HL-60 (cell line): ENCODE measurements at regions not wholly inside any gene's neighbourhood (a gene's known extent, or its start where the extent isn't known, plus 50 kb on each side); places are given as distances from the start of the nearest gene placed in this dataset.

Source experiments
- DNase-seq, 2 experiments: peaks; one replicate each; pipeline ENCODE4 v3.0.0-alpha.2; 2010 to 2020; ENCODE audit warnings: low read depth in 1 of 2, low spot score in 1 of 2
- H3K27ac ChIP-seq: fragments of 250-450 bp; sonication (Bioruptor Pico); replicated peaks from 2 replicates; pipeline ENCODE4 v1.5.1; 2020; ENCODE audit warnings: mild to moderate bottlenecking, moderate library complexity
- H3K27me3 ChIP-seq: fragments of 250-450 bp; sonication (Bioruptor Pico); 2 replicates; pipeline ENCODE4 v1.5.1; 2021; ENCODE audit warnings: mild to moderate bottlenecking, moderate library complexity; ENCODE audit not compliant: insufficient read depth, poor library complexity, severe bottlenecking
- H3K4me3 ChIP-seq: replicated peaks from 2 replicates; pipeline ENCODE4 v1.5.1; 2011; ENCODE audit warnings: mild to moderate bottlenecking, control low read depth, low read length; ENCODE audit not compliant: insufficient read depth
- GABPA ChIP-seq: IDR thresholded peaks from 2 replicates; pipeline ENCODE4 v1.6.1; 2012; ENCODE audit warnings: low read depth
- POLR2AphosphoS5 ChIP-seq: IDR thresholded peaks from 2 replicates; pipeline ENCODE4 v1.6.1; 2012; ENCODE audit warnings: low read depth
- SPI1 ChIP-seq: IDR thresholded peaks from 2 replicates; pipeline ENCODE4 v1.6.1; 2012; ENCODE audit warnings: low read depth, mild to moderate bottlenecking, borderline replicate concordance
- TF ChIP-seq, protein P1 (sequence below): IDR thresholded peaks from 2 replicates; pipeline ENCODE4 v1.6.1; 2012; ENCODE audit warnings: low read depth; ENCODE audit not compliant: insufficient replicate concordance
- TF ChIP-seq, protein P2 (sequence below): IDR thresholded peaks from one replicate; pipeline ENCODE4 v1.5.1; 2011; ENCODE audit warnings: low read length, control low read depth, inconsistent platforms; ENCODE audit not compliant: insufficient read depth

DNA sequence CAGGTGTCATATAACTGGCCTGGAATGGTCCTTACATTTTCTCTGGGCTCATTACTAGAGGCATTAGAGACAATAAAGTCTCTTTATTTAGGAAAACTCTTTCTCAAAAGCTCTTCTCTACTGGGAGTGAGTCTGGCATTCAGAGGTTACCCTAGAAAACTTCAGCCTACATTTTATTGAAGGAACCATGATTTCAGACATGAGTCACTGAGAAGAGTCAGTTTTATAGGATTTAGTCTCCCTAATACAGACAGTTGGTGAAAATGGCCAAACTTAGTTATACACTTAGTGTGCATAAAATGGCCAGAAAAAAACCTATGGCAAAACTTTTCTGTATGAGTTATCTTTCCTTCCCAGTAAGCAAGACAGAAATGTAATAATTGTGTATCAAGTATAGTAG, 689.4 kb downstream of the ZEB2 start:
- H3K27ac ChIP-seq = no peak overlapping the region
- DNase-seq = no peak
- peaks cover 4% of the 10 kb centered on the region for H3K27me3 ChIP-seq
- no peak overlapping the region for H3K4me3 ChIP-seq
- TF ChIP-seq, protein P1, sequence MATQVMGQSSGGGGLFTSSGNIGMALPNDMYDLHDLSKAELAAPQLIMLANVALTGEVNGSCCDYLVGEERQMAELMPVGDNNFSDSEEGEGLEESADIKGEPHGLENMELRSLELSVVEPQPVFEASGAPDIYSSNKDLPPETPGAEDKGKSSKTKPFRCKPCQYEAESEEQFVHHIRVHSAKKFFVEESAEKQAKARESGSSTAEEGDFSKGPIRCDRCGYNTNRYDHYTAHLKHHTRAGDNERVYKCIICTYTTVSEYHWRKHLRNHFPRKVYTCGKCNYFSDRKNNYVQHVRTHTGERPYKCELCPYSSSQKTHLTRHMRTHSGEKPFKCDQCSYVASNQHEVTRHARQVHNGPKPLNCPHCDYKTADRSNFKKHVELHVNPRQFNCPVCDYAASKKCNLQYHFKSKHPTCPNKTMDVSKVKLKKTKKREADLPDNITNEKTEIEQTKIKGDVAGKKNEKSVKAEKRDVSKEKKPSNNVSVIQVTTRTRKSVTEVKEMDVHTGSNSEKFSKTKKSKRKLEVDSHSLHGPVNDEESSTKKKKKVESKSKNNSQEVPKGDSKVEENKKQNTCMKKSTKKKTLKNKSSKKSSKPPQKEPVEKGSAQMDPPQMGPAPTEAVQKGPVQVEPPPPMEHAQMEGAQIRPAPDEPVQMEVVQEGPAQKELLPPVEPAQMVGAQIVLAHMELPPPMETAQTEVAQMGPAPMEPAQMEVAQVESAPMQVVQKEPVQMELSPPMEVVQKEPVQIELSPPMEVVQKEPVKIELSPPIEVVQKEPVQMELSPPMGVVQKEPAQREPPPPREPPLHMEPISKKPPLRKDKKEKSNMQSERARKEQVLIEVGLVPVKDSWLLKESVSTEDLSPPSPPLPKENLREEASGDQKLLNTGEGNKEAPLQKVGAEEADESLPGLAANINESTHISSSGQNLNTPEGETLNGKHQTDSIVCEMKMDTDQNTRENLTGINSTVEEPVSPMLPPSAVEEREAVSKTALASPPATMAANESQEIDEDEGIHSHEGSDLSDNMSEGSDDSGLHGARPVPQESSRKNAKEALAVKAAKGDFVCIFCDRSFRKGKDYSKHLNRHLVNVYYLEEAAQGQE = no peak
- TF ChIP-seq SPI1 = no peak
- TF ChIP-seq, protein P2, sequence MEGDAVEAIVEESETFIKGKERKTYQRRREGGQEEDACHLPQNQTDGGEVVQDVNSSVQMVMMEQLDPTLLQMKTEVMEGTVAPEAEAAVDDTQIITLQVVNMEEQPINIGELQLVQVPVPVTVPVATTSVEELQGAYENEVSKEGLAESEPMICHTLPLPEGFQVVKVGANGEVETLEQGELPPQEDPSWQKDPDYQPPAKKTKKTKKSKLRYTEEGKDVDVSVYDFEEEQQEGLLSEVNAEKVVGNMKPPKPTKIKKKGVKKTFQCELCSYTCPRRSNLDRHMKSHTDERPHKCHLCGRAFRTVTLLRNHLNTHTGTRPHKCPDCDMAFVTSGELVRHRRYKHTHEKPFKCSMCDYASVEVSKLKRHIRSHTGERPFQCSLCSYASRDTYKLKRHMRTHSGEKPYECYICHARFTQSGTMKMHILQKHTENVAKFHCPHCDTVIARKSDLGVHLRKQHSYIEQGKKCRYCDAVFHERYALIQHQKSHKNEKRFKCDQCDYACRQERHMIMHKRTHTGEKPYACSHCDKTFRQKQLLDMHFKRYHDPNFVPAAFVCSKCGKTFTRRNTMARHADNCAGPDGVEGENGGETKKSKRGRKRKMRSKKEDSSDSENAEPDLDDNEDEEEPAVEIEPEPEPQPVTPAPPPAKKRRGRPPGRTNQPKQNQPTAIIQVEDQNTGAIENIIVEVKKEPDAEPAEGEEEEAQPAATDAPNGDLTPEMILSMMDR = no peak
- no peak for TF ChIP-seq GABPA
- no peak for TF ChIP-seq POLR2AphosphoS5

DNA sequence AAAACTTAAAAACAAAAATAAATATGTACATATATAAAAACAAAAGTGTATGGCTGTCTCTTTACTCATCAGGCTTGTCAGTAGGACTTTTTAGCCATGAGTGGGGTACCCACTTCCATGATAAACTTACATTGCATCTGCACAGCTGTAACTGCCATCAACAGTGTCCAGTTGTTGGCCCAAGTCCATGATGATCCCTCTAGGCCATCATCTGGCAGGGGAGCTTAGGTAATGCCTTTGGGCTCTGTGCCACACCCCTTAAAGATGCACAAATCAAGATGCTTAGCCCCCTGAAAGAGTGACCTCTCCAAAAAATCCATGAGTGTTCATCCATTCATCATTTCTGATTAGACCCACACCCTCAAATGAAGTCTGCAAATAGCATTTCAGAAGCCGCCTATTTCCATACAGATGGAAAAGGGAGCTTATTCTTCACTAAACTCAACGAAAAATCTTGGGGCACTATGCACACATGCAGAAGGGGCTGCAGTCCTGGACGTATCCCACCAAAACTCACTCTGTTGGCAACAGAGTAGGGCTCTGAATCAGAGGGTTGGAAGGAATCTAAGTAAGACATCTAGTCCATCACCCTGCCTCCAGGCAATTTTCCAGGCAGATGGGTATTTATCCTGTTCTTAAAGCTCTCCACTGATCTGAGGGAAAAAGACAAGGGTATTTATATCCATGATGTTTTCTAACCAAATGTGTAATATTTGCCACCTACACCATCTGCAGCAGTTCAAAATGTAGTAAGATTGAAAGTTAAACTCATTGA, 691.0 kb downstream of the ZEB2 start:
- no peak for TF ChIP-seq POLR2AphosphoS5
- TF ChIP-seq, protein P2 = no peak
- TF ChIP-seq, protein P1 = no peak
- TF ChIP-seq SPI1 = no peak
- no peak for TF ChIP-seq GABPA
- no peak overlapping the region for H3K27ac ChIP-seq
- H3K4me3 ChIP-seq = no peak overlapping the region
- no peak for DNase-seq
- H3K27me3 ChIP-seq = peaks cover 4% of the 10 kb centered on the region

DNA sequence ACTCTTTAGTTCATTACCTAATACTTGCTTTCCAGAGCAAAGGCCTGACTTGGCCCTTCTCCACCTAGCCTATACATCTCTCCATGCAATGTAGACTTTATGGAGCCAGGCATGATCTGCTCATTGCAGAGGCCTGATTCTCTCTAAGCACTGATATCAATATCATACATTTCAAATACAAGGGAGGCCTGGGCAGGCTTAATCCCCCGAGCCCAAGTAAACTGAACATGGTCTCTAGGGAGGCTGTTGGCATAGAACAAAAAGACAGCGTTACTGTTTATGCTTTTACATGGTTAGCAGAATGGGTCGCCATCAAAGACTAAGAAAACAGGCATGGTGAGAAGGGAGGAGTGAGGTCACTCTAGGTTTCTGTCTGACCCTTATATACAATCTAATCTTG, 695.1 kb downstream of the ZEB2 start:
- H3K27ac ChIP-seq = no peak overlapping the region
- H3K27me3 ChIP-seq = peaks cover 4% of the 10 kb centered on the region
- TF ChIP-seq SPI1 (no peak), GABPA (no peak), POLR2AphosphoS5 (no peak)
- TF ChIP-seq, protein P2 = no peak
- TF ChIP-seq, protein P1 = no peak
- DNase-seq = no peak
- no peak overlapping the region for H3K4me3 ChIP-seq
